Mucosa of rectum (tissue), 2 donors: ENCODE measurements at regions not wholly inside any gene's neighbourhood (a gene's known extent, or its start where the extent isn't known, plus 50 kb on each side); places are given as distances from the start of the nearest gene placed in this dataset.

Experiments used
- H3K27ac ChIP-seq, 2 donors: one replicate each; pipeline ENCODE4 v1.7.0; 2013; ENCODE audit warnings: inconsistent platforms in 2 of 2, low read depth in 2 of 2, low read length in 2 of 2
- H3K27me3 ChIP-seq, 2 donors: one replicate each; pipeline ENCODE4 v1.7.0; 2013; ENCODE audit warnings: low read length in 2 of 2; ENCODE audit not compliant: control insufficient read depth in 2 of 2, insufficient read depth in 2 of 2
- H3K36me3 ChIP-seq, 2 donors: one replicate each; pipeline ENCODE4 v1.7.0; 2013; ENCODE audit warnings: low read length in 2 of 2; ENCODE audit not compliant: control insufficient read depth in 2 of 2, insufficient read depth in 2 of 2
- H3K4me1 ChIP-seq, 2 donors: one replicate each; pipeline ENCODE4 v1.7.0; 2013; ENCODE audit warnings: low read length in 2 of 2, mild to moderate bottlenecking in 1 of 2; ENCODE audit not compliant: control insufficient read depth in 2 of 2, insufficient read depth in 2 of 2
- H3K4me3 ChIP-seq, 2 donors: one replicate each; pipeline ENCODE4 v1.7.0; 2013; ENCODE audit warnings: low read length in 2 of 2
- H3K9ac ChIP-seq, 2 donors: one replicate each; pipeline ENCODE4 v1.7.0; 2013; ENCODE audit warnings: low read length in 2 of 2, low read depth in 1 of 2, mild to moderate bottlenecking in 1 of 2
- H3K9me3 ChIP-seq, 2 donors: one replicate each; pipeline ENCODE4 v1.7.0; 2013; ENCODE audit warnings: low read length in 2 of 2; ENCODE audit not compliant: control insufficient read depth in 2 of 2
- donor health status: healthy.
- donor health status: Normal muscosa, but diverticular disease.

DNA sequence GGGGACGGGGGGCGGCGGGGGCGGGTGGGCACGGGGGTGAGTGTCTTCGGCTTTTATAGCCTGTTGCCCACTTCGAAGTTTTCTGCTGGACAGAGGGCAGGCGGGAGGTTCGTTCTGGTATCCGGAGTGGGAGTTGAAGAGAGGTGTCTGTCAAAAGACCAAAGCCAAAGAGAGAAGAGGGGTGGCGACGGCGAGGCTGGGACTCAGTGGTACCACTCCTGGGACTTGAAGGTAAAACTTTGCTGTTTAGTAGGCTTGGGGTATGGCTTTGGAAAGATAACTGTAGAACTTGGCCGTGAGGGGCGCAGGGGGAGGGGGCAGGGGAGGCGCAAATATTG, 215.8 kb upstream of the DTNA start:
- Histone ChIP-seq H3K4me3 (no peak overlapping the region), H3K9ac (no peak overlapping the region), H3K27me3 (peaks cover 5 to 10% of the 10 kb centered on the region in 2 donors), H3K9me3 (no peaks in the 10 kb centered on the region), H3K36me3 (no peaks in the 10 kb centered on the region), H3K27ac (no peak overlapping the region), H3K4me1 (no peaks in the 10 kb centered on the region)

GRCh38 chr18:34495506-34495905, 214.6 kb upstream of the DTNA start:
- Histone ChIP-seq H3K27ac (no peak overlapping the region), H3K9me3 (no peaks in the 10 kb centered on the region), H3K36me3 (no peaks in the 10 kb centered on the region), H3K4me1 (no peaks in the 10 kb centered on the region), H3K9ac (no peak overlapping the region), H3K4me3 (no peak overlapping the region), H3K27me3 (peaks cover 5 to 8% of the 10 kb centered on the region in 2 donors)

DNA sequence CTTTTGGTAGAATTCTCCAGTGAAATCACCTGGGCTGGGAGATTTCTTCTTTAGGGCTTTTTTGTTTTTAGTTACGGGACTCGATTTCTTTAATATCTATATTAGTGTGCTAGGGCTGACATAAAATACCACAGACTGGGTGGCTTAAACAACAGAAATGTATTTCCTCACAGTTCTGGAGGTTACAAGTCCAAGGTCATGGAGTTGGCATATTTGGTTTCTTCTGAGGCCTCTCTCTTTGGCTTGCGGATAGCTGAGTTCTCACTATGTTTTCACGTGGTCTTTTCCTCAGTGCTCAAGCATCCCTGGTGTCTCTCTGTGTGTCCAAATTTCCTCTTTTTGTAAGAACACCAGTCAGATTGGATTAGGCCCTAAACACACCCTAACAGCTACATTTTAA, 208.5 kb upstream of the DTNA start:
- Histone ChIP-seq H3K27me3 (peaks cover 2 to 3% of the 10 kb centered on the region in 2 donors), H3K9ac (no peak overlapping the region), H3K9me3 (no peaks in the 10 kb centered on the region), H3K27ac (no peak overlapping the region), H3K36me3 (no peaks in the 10 kb centered on the region), H3K4me1 (no peaks in the 10 kb centered on the region), H3K4me3 (no peak overlapping the region)

- H3K36me3 ChIP-seq = no peaks in the 10 kb centered on the region
Observed at GRCh38 chr18:34506198-34506597, 203.9 kb upstream of the DTNA start.

GRCh38 chr18:34509163-34509562, 200.9 kb upstream of the DTNA start:
- H3K27ac ChIP-seq = no peak overlapping the region
- H3K36me3 ChIP-seq = no peaks in the 10 kb centered on the region
- H3K9ac ChIP-seq = no peak overlapping the region
- H3K4me1 ChIP-seq = no peaks in the 10 kb centered on the region
- no peaks in the 10 kb centered on the region for H3K27me3 ChIP-seq
- no peak overlapping the region for H3K4me3 ChIP-seq
- no peaks in the 10 kb centered on the region for H3K9me3 ChIP-seq

More at GRCh38 chr18:34506198-34506597, 203.9 kb upstream of the DTNA start:
- no peaks in the 10 kb centered on the region for H3K4me1 ChIP-seq
- H3K4me3 ChIP-seq = no peak overlapping the region
- H3K9ac ChIP-seq = no peak overlapping the region
- no peaks in the 10 kb centered on the region for H3K27me3 ChIP-seq
- no peak overlapping the region for H3K27ac ChIP-seq
- H3K9me3 ChIP-seq = no peaks in the 10 kb centered on the region

GRCh38 chr18:34509879-34510586, 200.1 kb upstream of the DTNA start:
- H3K9ac ChIP-seq = no peak overlapping the region
- no peaks in the 10 kb centered on the region for H3K4me1 ChIP-seq
- H3K27me3 ChIP-seq = no peaks in the 10 kb centered on the region
- H3K27ac ChIP-seq = no peak overlapping the region
- no peak overlapping the region for H3K4me3 ChIP-seq
- no peaks in the 10 kb centered on the region for H3K36me3 ChIP-seq
- H3K9me3 ChIP-seq = no peaks in the 10 kb centered on the region

- H3K4me3 ChIP-seq = no peak overlapping the region
- no peaks in the 10 kb centered on the region for H3K36me3 ChIP-seq
- H3K27me3 ChIP-seq = no peaks in the 10 kb centered on the region
- H3K4me1 ChIP-seq = no peaks in the 10 kb centered on the region
- no peak overlapping the region for H3K27ac ChIP-seq
- no peaks in the 10 kb centered on the region for H3K9me3 ChIP-seq
- no peak overlapping the region for H3K9ac ChIP-seq
Observed at GRCh38 chr18:34510926-34511325, 199.2 kb upstream of the DTNA start.

DNA sequence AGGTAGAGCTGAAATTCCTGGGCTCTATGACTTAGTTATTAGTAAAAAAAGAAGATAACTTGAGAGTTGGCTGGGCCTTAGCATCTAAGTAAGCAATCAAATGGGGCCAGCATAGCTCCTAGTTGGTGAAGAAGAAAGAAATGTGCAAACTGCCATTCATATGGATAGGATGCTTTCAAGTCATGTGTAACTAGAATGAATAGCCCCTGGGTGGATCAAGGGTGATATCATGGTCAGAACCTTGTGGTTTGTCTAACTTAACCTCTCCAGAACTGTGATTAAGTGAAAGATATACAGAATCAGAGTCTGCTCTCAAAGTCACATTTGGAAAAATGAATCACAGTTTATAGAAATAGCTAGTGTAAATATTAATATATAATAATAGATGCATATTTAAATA, 198.7 kb upstream of the DTNA start:
- no peaks in the 10 kb centered on the region for H3K27me3 ChIP-seq
- H3K36me3 ChIP-seq = no peaks in the 10 kb centered on the region
- H3K4me1 ChIP-seq = no peaks in the 10 kb centered on the region
- no peak overlapping the region for H3K4me3 ChIP-seq
- H3K27ac ChIP-seq = no peak overlapping the region
- no peak overlapping the region for H3K9ac ChIP-seq
- H3K9me3 ChIP-seq = no peaks in the 10 kb centered on the region

GRCh38 chr18:34511879-34512278, 198.2 kb upstream of the DTNA start:
- no peaks in the 10 kb centered on the region for H3K27me3 ChIP-seq
- no peaks in the 10 kb centered on the region for H3K36me3 ChIP-seq
- no peaks in the 10 kb centered on the region for H3K4me1 ChIP-seq
- H3K4me3 ChIP-seq = no peak overlapping the region
- H3K27ac ChIP-seq = no peak overlapping the region
- H3K9ac ChIP-seq = no peak overlapping the region
- no peaks in the 10 kb centered on the region for H3K9me3 ChIP-seq

- Histone ChIP-seq H3K9me3 (no peaks in the 10 kb centered on the region), H3K4me3 (no peak overlapping the region), H3K27ac (no peak overlapping the region)
Observed at GRCh38 chr18:34514238-34514637, 195.9 kb upstream of the DTNA start.

DNA sequence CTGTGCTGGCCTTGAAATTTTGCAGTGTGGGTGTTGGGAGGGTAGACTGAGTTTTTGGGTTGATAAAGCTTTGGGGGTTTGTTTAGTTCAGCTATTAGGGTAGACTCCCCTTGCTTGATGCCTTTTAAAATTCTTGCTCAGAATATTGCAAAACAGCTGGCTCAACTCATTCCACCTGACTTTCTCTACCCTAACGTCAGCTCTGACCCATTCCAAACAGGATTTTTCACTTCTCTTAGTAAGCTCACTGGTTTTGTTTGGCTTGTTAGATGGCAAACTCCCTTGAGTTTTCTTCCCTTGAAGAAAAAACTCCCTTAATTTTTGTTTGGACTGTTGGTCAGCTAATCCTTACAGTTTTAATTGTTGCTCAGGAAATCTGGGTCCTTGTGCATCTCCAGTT, 195.1 kb upstream of the DTNA start:
- Histone ChIP-seq H3K9me3 (no peaks in the 10 kb centered on the region), H3K36me3 (no peaks in the 10 kb centered on the region), H3K4me3 (no peak overlapping the region), H3K27me3 (no peaks in the 10 kb centered on the region), H3K9ac (no peak overlapping the region), H3K4me1 (no peaks in the 10 kb centered on the region), H3K27ac (no peak overlapping the region)

More at GRCh38 chr18:34514238-34514637, 195.9 kb upstream of the DTNA start:
- Histone ChIP-seq H3K4me1 (no peaks in the 10 kb centered on the region), H3K9ac (no peak overlapping the region), H3K36me3 (no peaks in the 10 kb centered on the region), H3K27me3 (no peaks in the 10 kb centered on the region)
